Body of pancreas (tissue), 4 donors: ENCODE measurements at regions not wholly inside any gene's neighbourhood (a gene's known extent, or its start where the extent isn't known, plus 50 kb on each side); places are given as distances from the start of the nearest gene placed in this dataset.

ENCODE experiments used
- POLR2A ChIP-seq, 3 donors: fragments of 450-650 bp; IDR thresholded peaks; one replicate each; pipeline ENCODE4 v1.6.1; 2016; ENCODE audit warnings: antibody characterized with exemption in 3 of 3, mild to moderate bottlenecking in 2 of 3
- TF ChIP-seq, protein P1 (sequence below), 7 experiments: fragments of 450-650 bp in 4 of 7; fragments of 200-600 bp in 3 of 7; sonication (generic) in 3 of 7; IDR thresholded peaks; one replicate each; pipeline ENCODE4 v1.5.1; 2016 to 2019; ENCODE audit warnings: antibody characterized with exemption in 7 of 7

DNA sequence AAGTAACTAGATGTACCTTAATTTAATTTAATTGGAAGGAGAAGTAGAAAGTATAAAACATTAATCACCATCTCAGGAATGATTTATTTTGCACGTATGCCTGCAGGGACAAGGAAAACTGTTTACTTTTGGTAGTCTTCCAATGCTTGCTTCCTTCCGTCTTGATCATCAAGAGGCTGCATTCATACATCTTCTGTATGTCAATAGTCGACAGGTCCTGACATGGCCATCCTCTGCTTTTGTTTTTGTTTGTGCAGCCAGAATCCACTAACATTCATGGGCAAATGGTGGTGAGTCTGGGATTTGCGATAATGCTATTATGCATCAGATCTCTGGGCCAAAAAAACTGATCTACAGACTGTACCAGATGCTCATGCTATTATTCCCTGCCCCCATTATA is 56.6 kb upstream of the ZPLD1 start:
- TF ChIP-seq, protein P1, sequence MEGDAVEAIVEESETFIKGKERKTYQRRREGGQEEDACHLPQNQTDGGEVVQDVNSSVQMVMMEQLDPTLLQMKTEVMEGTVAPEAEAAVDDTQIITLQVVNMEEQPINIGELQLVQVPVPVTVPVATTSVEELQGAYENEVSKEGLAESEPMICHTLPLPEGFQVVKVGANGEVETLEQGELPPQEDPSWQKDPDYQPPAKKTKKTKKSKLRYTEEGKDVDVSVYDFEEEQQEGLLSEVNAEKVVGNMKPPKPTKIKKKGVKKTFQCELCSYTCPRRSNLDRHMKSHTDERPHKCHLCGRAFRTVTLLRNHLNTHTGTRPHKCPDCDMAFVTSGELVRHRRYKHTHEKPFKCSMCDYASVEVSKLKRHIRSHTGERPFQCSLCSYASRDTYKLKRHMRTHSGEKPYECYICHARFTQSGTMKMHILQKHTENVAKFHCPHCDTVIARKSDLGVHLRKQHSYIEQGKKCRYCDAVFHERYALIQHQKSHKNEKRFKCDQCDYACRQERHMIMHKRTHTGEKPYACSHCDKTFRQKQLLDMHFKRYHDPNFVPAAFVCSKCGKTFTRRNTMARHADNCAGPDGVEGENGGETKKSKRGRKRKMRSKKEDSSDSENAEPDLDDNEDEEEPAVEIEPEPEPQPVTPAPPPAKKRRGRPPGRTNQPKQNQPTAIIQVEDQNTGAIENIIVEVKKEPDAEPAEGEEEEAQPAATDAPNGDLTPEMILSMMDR (IDR thresholded peaks at IDR 0.05): no peak
- TF ChIP-seq POLR2A (IDR thresholded peaks at IDR 0.05): no peak
